T1000 (cell line): ENCODE measurements at regions not wholly inside any gene's neighbourhood (a gene's known extent, or its start where the extent isn't known, plus 50 kb on each side); places are given as distances from the start of the nearest gene placed in this dataset.

Experiments
- DNase-seq: peaks from one replicate; lab custom pipeline; 2025; ENCODE audit warnings: mixed read lengths; lab: John Stamatoyannopoulos, UW

- peak; percentile 74 for DNase-seq
Observed at GRCh38 chr4:23333946-23334878, 555.6 kb downstream of the PPARGC1A start.

- peak; percentile 74 for DNase-seq
Observed at GRCh38 chr4:23333556-23333945, 556.3 kb downstream of the PPARGC1A start.

DNA sequence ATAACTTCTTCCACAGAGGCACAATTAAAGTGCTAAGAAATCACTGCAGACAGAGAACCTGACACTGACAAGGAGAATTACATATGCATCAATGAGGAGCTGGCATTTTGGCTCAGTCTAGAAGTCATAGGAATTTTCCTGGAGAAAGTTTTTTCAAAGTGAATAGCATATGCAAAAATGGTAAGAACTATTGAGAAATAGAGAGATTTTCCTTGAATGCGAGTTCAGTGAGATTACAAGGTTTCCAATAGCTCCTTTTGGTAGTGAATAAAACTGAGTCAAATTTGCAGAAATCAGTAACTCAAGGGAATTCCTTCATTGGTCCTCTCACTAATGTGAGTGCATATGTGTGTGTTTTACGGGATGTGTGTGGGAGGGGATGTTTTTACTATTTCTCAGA is 557.5 kb downstream of the PPARGC1A start:
- DNase-seq, result no peak

GRCh38 chr4:23327120-23327519 is 562.7 kb downstream of the PPARGC1A start:
- DNase-seq, result no peak

GRCh38 chr4:23324021-23324690 is 565.7 kb downstream of the PPARGC1A start:
- DNase-seq, result peak; percentile 52

- DNase-seq, result no peak
Observed at GRCh38 chr4:23323436-23323835, 566.4 kb downstream of the PPARGC1A start.

DNA sequence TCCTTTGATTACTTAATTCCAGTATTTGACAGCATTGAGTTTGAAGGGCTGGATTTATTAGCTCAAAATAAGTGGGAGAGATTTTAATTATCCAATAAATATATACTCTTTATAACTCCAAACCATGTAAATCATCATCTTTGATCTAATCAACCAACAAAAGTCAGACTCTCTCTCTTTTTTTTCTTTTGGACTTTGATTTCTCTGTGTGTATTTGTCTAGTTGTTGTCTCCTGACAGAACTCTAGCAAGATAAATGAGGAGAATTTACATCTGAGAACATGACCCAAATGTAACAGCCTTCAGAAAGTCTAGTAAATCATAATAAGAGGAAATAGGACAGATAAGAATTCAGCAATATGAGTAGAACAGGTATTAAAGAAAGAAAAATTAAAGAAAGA is 567.1 kb downstream of the PPARGC1A start:
- no peak for DNase-seq

DNA sequence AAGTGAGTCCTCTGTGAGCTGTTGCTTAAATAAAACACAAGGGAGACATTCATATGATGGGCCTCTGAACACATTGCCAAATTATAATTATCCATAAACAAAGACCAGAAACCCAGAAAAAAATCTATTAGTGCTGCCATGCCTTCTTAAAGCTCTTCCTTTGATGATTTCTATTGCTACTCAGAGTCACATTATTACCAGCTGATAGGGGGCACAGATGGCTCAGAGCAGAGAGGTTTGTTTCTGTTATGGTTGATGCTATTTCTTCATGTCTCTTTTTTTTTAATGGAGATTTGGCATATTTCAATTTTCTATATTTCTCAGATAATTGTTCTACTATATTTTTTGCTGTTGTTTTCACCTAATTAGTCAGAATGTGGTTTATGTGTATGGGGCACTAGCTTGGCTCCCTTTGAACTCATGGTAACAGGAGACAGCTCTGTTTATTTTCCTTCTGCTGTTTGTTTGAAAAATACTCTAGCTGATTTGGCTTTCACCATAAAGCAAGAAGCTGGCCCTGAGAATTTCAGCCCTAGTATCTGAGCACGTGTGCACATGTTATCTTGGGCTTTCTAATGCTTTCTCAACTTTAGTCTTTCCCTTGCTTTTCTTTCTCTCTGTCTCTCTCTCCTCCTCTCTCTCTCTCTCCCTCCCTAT is 568.8 kb downstream of the PPARGC1A start:
- no peak for DNase-seq

DNA sequence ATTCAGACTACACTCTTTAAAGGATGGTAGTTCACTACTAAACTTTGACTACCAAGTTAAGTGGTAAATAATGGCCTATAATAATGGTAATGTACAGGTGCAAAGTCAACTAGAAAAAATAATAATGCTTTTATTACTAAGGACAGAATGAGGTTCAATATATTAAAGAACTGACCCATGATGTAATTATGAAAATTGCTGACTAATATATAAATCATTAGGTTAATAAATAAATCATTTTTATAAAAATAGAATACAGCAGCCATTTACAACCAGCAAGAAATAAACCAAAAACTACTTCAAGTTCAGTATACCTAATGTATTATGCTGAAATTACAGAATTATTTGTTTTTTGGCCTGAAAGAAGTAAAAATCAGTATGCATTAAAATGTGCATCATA is 577.2 kb downstream of the PPARGC1A start:
- DNase-seq, result no peak

DNA sequence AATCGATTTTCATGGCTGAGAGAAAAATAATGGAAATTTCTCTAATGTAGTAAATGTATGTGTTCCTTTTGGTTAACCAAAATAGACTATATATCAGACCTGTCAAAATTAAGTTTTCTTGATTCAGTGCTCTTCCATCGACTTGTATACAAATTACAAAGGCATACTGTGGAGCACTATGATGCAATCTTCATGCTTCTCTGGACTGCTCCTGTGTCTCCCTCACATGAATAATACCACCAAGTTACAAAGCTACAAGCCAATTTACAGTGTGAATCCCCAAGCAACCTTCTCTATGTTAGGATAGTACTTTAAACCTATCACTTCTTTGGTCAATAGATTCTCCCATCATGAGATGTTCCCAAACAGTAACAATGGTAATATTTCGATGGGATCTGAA is 577.9 kb downstream of the PPARGC1A start:
- no peak for DNase-seq

- DNase-seq, result no peak
Observed at GRCh38 chr4:23305026-23305425, 584.8 kb downstream of the PPARGC1A start.

DNA sequence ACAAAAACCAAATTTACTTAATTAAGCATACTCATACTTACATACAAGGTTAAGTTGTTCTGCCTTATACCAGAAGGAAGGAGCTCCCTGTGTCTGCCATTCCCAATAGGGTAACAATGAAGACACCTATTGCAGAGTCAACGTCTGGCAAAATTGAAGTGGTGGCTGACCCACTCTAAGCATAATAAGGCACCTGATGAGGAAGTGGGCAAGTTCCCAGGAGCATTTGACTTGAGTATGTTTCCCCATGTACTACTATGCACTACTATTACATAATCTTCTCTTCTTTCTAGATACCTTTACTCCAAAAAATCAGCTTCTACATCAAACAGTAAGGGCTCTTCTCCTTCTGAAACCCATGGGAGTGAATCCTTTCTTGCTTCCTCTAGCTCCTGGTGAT is 591.5 kb downstream of the PPARGC1A start:
- no peak for DNase-seq

- no peak for DNase-seq
Observed at GRCh38 chr4:23297327-23297726, 592.5 kb downstream of the PPARGC1A start.

DNA sequence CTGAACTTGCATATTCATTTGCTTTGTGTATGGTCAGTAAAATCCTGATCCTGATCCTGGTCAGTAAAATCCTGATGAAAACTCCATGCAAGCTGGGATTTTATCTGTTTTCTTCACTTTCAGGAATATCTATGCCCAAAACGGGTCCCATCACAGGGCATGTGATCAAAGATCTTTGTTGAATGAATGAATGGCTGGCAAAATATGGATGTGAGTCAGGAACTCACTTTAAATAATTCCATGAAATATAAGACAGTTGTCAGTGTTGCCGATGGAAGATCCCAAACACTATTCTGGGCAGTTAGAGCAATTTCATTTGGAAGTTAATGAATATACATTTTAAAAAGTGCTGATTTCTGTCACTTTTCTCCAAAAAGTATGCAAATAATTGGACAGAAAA is 598.4 kb downstream of the GBA3 start:
- no peak for DNase-seq

DNA sequence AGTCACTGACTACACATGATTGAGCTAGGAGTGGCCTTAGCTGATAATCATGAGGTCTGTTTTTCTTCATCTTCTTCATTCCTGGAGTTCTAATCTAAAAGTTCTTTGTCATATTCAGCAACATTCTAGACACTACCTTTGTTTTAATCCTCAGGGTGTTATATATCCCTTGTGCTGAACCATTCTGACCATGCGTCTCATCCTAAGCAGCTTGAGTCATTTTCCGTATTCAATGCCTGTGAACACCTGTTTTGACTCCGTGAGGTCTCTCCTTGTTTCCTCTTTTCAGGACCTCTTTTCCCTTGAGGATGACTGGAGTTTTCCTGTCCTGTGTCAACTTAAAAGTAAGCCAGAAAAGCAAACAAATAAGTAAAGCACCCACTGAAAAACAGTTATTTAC is 597.9 kb downstream of the GBA3 start:
- no peak for DNase-seq

DNA sequence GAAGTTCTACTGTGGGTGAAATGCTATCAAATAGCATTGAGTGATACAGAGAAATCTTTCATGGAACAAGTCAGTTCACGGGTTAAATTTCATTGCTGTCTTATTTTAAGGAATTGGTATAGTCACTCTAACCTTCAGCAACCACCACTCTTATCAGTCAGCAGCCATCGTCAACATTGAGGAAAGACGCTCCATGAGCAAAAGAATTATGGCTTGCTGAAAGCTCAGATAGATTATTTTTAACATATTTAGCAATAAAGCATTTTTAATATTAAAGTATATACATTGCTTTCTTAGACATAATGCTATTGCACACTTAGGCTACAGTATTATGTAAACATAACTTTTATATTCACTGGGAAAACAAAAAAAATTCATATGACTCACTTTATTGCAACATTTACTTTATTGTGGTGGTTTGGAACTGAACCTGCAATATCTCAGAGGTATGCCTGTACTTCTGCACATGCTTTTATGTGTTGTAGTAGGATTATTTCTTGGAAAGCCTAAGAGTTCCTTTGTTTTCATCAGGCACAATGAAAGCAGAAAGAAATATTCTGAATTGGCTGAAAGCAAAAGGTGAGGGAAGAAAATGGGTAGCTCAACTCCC is 586.7 kb downstream of the GBA3 start:
- no peak for DNase-seq

- no peak for DNase-seq
Observed at GRCh38 chr4:23278845-23279244, 586.1 kb downstream of the GBA3 start.

GRCh38 chr4:23276076-23276475 is 583.3 kb downstream of the GBA3 start:
- no peak for DNase-seq

DNA sequence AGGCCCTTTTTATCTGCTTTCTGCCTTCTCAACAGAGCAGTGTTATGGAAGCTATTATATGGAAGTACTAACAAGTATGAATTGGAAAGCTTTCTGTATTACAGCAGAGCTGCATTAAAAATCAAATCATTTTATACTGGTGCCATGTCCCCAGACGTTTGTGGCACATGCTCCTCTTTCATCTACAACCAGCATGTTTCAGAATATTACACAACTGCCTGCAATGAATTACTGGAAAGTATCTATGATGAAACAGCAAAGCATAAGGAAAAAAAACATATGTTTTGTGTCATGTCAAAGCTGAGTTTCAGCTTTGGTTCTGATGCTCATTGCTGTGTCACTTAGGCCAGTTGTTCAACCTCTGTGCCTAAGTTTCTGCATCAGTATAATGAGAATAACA is 576.8 kb downstream of the GBA3 start:
- DNase-seq, result no peak

GRCh38 chr4:23268072-23268771 is 575.5 kb downstream of the GBA3 start:
- no peak for DNase-seq

GRCh38 chr4:23266401-23266800 is 573.7 kb downstream of the GBA3 start:
- DNase-seq, result no peak

- DNase-seq, result no peak
Observed at GRCh38 chr4:23260511-23260910, 567.8 kb downstream of the GBA3 start.
